Activated CD8-positive, alpha-beta T cell treated with anti-CD3 and anti-CD28 coated beads for 36 hours (primary cell): ENCODE measurements at regions not wholly inside any gene's neighbourhood (a gene's known extent, or its start where the extent isn't known, plus 50 kb on each side); places are given as distances from the start of the nearest gene placed in this dataset.

Experiments
- ATAC-seq: fragments of 200-7000 bp; cut with Tn5 transposase; one replicate; pipeline ENCODE4 v1.10.0; 2021; ENCODE audit warnings: mild to moderate bottlenecking, moderate library complexity
- CTCF ChIA-PET: fragments of 350-600 bp; sonication (Branson Sonifier 250); formaldehyde crosslinking; loops from one replicate; lab custom pipeline; 2021; ENCODE audit warnings: antibody characterized with exemption; lab: Charles Lee
- POLR2A ChIA-PET: fragments of 350-600 bp; sonication (Branson Sonifier 250); formaldehyde crosslinking; loops from one replicate; lab custom pipeline; 2021; ENCODE audit warnings: antibody characterized with exemption; lab: Charles Lee
- DNase-seq: peaks from one replicate; pipeline ENCODE4 v3.0.0-alpha.2; 2020
- H3K27ac Mint-ChIP-seq: one replicate; pipeline ENCODE4 v1.8.0; 2021; ENCODE audit warnings: mild to moderate bottlenecking, mixed read lengths
- H3K27me3 Mint-ChIP-seq: one replicate; pipeline ENCODE4 v1.8.0; 2021; ENCODE audit warnings: mixed read lengths
- H3K36me3 Mint-ChIP-seq: one replicate; pipeline ENCODE4 v1.8.0; 2021; ENCODE audit warnings: low read depth, mixed read lengths
- H3K4me1 Mint-ChIP-seq: one replicate; pipeline ENCODE4 v1.8.0; 2021; ENCODE audit warnings: low read depth, mixed read lengths
- H3K4me3 Mint-ChIP-seq: one replicate; pipeline ENCODE4 v1.8.0; 2021; ENCODE audit warnings: mild to moderate bottlenecking, moderate library complexity, mixed read lengths
- H3K9me3 Mint-ChIP-seq: one replicate; pipeline ENCODE4 v1.8.0; 2021; ENCODE audit warnings: mixed read lengths
- intact Hi-C: fragments of 100-400 bp; cut with micrococcal nuclease; formaldehyde crosslinking; loops from one replicate; pipeline ENCODE4 v1.10.0; 2022
- TF ChIP-seq, protein P1 (sequence below): fragments of 200-600 bp; IDR thresholded peaks from one replicate; pipeline ENCODE4 v1.8.0; 2022; ENCODE audit warnings: antibody characterized with exemption, mild to moderate bottlenecking

GRCh38 chr11:134664447-134665187 is 252.6 kb upstream of the B3GAT1 start:
- no peak overlapping the region for H3K4me3 Mint-ChIP-seq
- H3K4me1 Mint-ChIP-seq, result no peaks in the 10 kb centered on the region
- TF ChIP-seq, protein P1, sequence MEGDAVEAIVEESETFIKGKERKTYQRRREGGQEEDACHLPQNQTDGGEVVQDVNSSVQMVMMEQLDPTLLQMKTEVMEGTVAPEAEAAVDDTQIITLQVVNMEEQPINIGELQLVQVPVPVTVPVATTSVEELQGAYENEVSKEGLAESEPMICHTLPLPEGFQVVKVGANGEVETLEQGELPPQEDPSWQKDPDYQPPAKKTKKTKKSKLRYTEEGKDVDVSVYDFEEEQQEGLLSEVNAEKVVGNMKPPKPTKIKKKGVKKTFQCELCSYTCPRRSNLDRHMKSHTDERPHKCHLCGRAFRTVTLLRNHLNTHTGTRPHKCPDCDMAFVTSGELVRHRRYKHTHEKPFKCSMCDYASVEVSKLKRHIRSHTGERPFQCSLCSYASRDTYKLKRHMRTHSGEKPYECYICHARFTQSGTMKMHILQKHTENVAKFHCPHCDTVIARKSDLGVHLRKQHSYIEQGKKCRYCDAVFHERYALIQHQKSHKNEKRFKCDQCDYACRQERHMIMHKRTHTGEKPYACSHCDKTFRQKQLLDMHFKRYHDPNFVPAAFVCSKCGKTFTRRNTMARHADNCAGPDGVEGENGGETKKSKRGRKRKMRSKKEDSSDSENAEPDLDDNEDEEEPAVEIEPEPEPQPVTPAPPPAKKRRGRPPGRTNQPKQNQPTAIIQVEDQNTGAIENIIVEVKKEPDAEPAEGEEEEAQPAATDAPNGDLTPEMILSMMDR, result no peak
- H3K27ac Mint-ChIP-seq, result no peak overlapping the region
- no peaks in the 10 kb centered on the region for H3K36me3 Mint-ChIP-seq
- intact Hi-C loops, result no loop called here
- DNase-seq (no peak), ATAC-seq (no peak)
- CTCF ChIA-PET, result no interaction called here
- POLR2A ChIA-PET, result no interaction called here
- peaks cover 7% of the 10 kb centered on the region for H3K27me3 Mint-ChIP-seq
- no peaks in the 10 kb centered on the region for H3K9me3 Mint-ChIP-seq

DNA sequence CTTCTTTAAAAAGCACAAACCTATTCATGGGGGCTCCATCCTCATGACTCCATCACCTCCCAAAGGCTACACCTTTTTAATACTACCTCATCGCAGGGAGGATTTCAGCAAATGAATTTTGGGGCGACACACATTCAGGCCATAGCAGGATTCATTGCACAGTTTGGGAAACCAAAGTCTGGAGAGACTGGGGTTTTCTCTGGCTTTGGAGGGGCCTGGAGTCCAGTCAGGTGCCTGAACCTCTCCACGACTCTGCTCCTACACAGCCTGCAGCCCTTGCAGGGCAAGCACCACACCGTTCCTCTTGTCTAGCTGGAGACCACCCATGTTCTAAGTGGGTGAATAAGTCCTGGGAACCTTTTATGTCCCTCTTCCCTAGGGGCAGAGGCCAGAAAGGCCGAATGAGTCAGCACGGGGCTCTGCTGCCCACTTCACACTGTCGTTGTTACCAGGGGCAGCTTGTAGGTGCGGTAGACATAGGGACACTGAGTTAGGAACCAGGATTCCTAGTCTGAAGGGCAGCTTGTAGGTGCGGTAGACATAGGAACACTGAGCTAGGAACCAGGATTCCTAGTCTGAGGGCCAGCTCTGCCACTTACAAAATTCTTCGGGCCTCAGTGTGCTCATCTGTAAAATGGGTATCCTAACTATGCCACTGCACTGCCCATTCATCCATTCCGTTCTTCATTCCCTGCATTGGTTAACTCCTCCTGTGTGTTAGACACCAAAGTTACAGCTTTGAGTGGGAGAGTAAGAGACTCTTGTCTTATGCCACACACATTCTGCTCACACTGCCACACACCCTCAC is 251.7 kb upstream of the B3GAT1 start:
- Mint-ChIP-seq H3K27ac (no peak overlapping the region), H3K27me3 (peaks cover 7% of the 10 kb centered on the region), H3K4me3 (no peak overlapping the region), H3K4me1 (no peaks in the 10 kb centered on the region), H3K9me3 (no peaks in the 10 kb centered on the region), H3K36me3 (no peaks in the 10 kb centered on the region)
- ChIA-PET POLR2A (no interaction called here), CTCF (no interaction called here)
- no peak for DNase-seq
- intact Hi-C loops, result no loop called here
- TF ChIP-seq, protein P1, result no peak
- no peak for ATAC-seq

DNA sequence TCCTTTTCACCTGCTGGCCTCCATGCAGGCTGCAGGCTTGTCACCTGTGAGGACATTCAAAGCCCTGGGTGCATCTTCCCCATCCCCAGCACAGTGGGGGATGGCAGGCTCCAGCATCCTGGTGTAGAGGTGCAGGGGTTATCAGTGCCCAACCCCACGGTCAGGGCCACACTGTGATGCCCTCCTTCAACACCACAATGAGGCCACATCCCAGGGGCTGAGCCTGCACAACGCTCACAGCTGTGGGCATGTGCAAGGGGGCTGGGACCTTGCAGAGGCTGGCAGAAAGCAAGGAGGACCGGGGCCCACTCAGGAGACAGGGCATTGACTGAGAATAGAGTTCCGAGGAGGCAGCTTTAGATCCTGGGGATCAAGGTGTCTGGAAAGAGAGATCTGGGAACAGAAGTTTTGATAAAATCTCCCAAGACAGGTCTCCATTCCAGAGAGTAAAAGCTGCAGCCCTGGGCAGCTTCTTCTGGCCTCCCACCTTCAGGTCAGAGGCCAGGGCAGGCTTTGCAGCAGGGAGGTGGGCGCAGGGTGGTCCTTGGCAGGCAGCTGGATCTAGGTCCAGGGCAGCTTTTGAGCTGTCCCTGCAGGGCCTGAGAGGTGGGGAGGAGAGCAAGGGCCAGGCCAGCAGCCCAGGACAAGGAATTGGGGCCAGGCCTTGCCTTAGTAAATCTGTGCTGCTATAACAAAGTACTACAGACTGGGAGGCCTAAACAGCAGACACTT is 250.8 kb upstream of the B3GAT1 start:
- no peaks in the 10 kb centered on the region for H3K4me1 Mint-ChIP-seq
- TF ChIP-seq, protein P1, result no peak
- POLR2A ChIA-PET, result no interaction called here
- peaks cover 4% of the 10 kb centered on the region for H3K27me3 Mint-ChIP-seq
- H3K4me3 Mint-ChIP-seq, result no peak overlapping the region
- intact Hi-C loops, result no loop called here
- no peak overlapping the region for H3K27ac Mint-ChIP-seq
- no peak for DNase-seq
- no peak for ATAC-seq
- CTCF ChIA-PET, result no interaction called here
- H3K36me3 Mint-ChIP-seq, result no peaks in the 10 kb centered on the region
- no peaks in the 10 kb centered on the region for H3K9me3 Mint-ChIP-seq

- Mint-ChIP-seq H3K4me1 (no peaks in the 10 kb centered on the region), H3K36me3 (no peaks in the 10 kb centered on the region), H3K9me3 (no peaks in the 10 kb centered on the region), H3K27ac (no peak overlapping the region), H3K27me3 (peaks cover 2% of the 10 kb centered on the region), H3K4me3 (no peak overlapping the region)
- CTCF ChIA-PET, result no interaction called here
- TF ChIP-seq, protein P1, result no peak
- no peak for ATAC-seq
- POLR2A ChIA-PET, result interaction anchor here (0.6 kb wide), 1 partner anchor 391 kb away, joined by 5 read pairs; no protein-coding TSS in a partner anchor
- intact Hi-C loops, result no loop called here
- no peak for DNase-seq
Observed at GRCh38 chr11:134661660-134662059, 249.6 kb upstream of the B3GAT1 start.
